Natural killer cell (primary cell): ENCODE measurements at regions not wholly inside any gene's neighbourhood (a gene's known extent, or its start where the extent isn't known, plus 50 kb on each side); places are given as distances from the start of the nearest gene placed in this dataset.

Experiments
- ATAC-seq, 3 donors: fragments of 150-1000 bp in 2 of 3; fragments of 200-7000 bp in 1 of 3; cut with Tn5 transposase; 1 replicate in 1 of 3; 2 replicates in 2 of 3; pipeline ENCODE4 v1.10.0; 2021; ENCODE audit warnings: mild to moderate bottlenecking in 2 of 3, moderate library complexity in 2 of 3
- DNase-seq, 2 donors: peaks; one replicate each; pipeline versions ENCODE4 v3.0.0 to v3.0.0-alpha.2; 2013 to 2021; ENCODE audit warnings: mixed read lengths in 1 of 2
- H3K27ac ChIP-seq: one replicate; pipeline ENCODE4 v1.5.1; 2013; ENCODE audit warnings: mild to moderate bottlenecking, low read length
- H3K27me3 ChIP-seq: one replicate; pipeline ENCODE4 v1.6.1; 2013; ENCODE audit warnings: low read length; ENCODE audit not compliant: control insufficient read depth, insufficient read depth
- H3K36me3 ChIP-seq: one replicate; pipeline ENCODE4 v1.6.1; 2013; ENCODE audit warnings: low read length; ENCODE audit not compliant: control insufficient read depth, insufficient read depth
- H3K4me1 ChIP-seq: one replicate; pipeline ENCODE4 v1.6.1; 2013; ENCODE audit warnings: low read length; ENCODE audit not compliant: control insufficient read depth, insufficient read depth
- H3K4me3 ChIP-seq: one replicate; pipeline ENCODE4 v1.5.1; 2013; ENCODE audit warnings: low read length
- H3K9me3 ChIP-seq: one replicate; pipeline ENCODE4 v1.6.1; 2013; ENCODE audit warnings: low read length; ENCODE audit not compliant: control insufficient read depth, insufficient read depth
- H3K27ac Mint-ChIP-seq, 2 donors: one replicate each; pipeline ENCODE4 v1.8.0; 2022; ENCODE audit warnings: mild to moderate bottlenecking in 2 of 2, mixed read lengths in 2 of 2, moderate library complexity in 1 of 2
- H3K27me3 Mint-ChIP-seq, 2 donors: one replicate each; pipeline ENCODE4 v1.8.0; 2022; ENCODE audit warnings: low read depth in 2 of 2, mixed read lengths in 2 of 2
- H3K36me3 Mint-ChIP-seq: one replicate; pipeline ENCODE4 v1.8.0; 2022; ENCODE audit warnings: mixed read lengths
- H3K4me1 Mint-ChIP-seq, 2 donors: one replicate each; pipeline ENCODE4 v1.8.0; 2022; ENCODE audit warnings: mixed read lengths in 2 of 2
- H3K4me3 Mint-ChIP-seq: one replicate; pipeline ENCODE4 v1.8.0; 2022; ENCODE audit warnings: mild to moderate bottlenecking, moderate library complexity, mixed read lengths
- H3K9me3 Mint-ChIP-seq, 2 donors: one replicate each; pipeline ENCODE4 v1.8.0; 2022; ENCODE audit warnings: mixed read lengths in 2 of 2
- CTCF ChIP-seq: fragments of 200-600 bp; IDR thresholded peaks from one replicate; pipeline ENCODE4 v1.8.0; 2022; ENCODE audit warnings: antibody characterized with exemption
- WGBS: methylation state at CpG from one replicate; pipeline ENCODE4 v1.1.7; 2013; ENCODE audit warnings: missing lambda C conversion rate; ENCODE audit not compliant: insufficient coverage; 5-methylcytosine and 5-hydroxymethylcytosine counted together
- intact Hi-C: fragments of 100-400 bp; cut with micrococcal nuclease; formaldehyde crosslinking; loops from one replicate; pipeline ENCODE4 v1.14.2; 2022

GRCh38 chr10:61166489-61166888 lies 222.5 kb upstream of the RHOBTB1 start:
- Histone ChIP-seq H3K27ac (no peak overlapping the region), H3K4me3 (no peak overlapping the region), H3K36me3 (no peaks in the 10 kb centered on the region), H3K9me3 (no peaks in the 10 kb centered on the region), H3K4me1 (no peaks in the 10 kb centered on the region), H3K27me3 (no peaks in the 10 kb centered on the region)
- no CpG with 5 or more reads among the region's 1 CpG for WGBS
- Mint-ChIP-seq H3K27ac (no peak overlapping the region), H3K4me1 (no peaks in the 10 kb centered on the region), H3K36me3 (no peaks in the 10 kb centered on the region), H3K27me3 (peaks cover 0 to 3% of the 10 kb centered on the region in 2 donors), H3K4me3 (no peak overlapping the region), H3K9me3 (peaks cover 0 to 2% of the 10 kb centered on the region in 2 donors)
- intact Hi-C loops, result no loop called here
- ATAC-seq, result no peak
- no peak for TF ChIP-seq CTCF
- no peak for DNase-seq

- peaks cover 2% of the 10 kb centered on the region in 2 donors for H3K9me3 Mint-ChIP-seq
- no peak overlapping the region for H3K4me3 ChIP-seq
- TF ChIP-seq CTCF, result no peak
- no peaks in the 10 kb centered on the region for H3K4me1 Mint-ChIP-seq
- H3K36me3 Mint-ChIP-seq, result no peaks in the 10 kb centered on the region
- no peak overlapping the region for H3K4me3 Mint-ChIP-seq
- intact Hi-C loops, result no loop called here
- H3K36me3 ChIP-seq, result no peaks in the 10 kb centered on the region
- H3K27me3 ChIP-seq, result no peaks in the 10 kb centered on the region
- H3K4me1 ChIP-seq, result no peaks in the 10 kb centered on the region
- no peak for ATAC-seq
- no peak for DNase-seq
- no peaks in the 10 kb centered on the region for H3K9me3 ChIP-seq
- H3K27ac ChIP-seq, result no peak overlapping the region
- H3K27me3 Mint-ChIP-seq, result peaks cover 0 to 3% of the 10 kb centered on the region in 2 donors
- no peak overlapping the region for H3K27ac Mint-ChIP-seq
Observed at GRCh38 chr10:61166065-61166464, 222.1 kb upstream of the RHOBTB1 start.

GRCh38 chr10:61164458-61165160 lies 220.6 kb upstream of the RHOBTB1 start:
- no peak for TF ChIP-seq CTCF
- no peak overlapping the region for H3K4me3 Mint-ChIP-seq
- WGBS, result 84% methylated on average over 6 of the region's 6 CpGs

GRCh38 chr10:61163403-61163802 lies 219.4 kb upstream of the RHOBTB1 start:
- Histone ChIP-seq H3K27me3 (no peaks in the 10 kb centered on the region), H3K4me3 (no peak overlapping the region), H3K27ac (no peak overlapping the region), H3K4me1 (no peaks in the 10 kb centered on the region), H3K9me3 (no peaks in the 10 kb centered on the region), H3K36me3 (no peaks in the 10 kb centered on the region)
- peaks cover 0 to 3% of the 10 kb centered on the region in 2 donors for H3K27me3 Mint-ChIP-seq
- ATAC-seq (no peak), DNase-seq (no peak)
- H3K4me3 Mint-ChIP-seq, result no peak overlapping the region
- H3K4me1 Mint-ChIP-seq, result no peaks in the 10 kb centered on the region
- no peaks in the 10 kb centered on the region for H3K36me3 Mint-ChIP-seq
- 96% methylated on average over 6 of the region's 7 CpGs for WGBS
- H3K9me3 Mint-ChIP-seq, result peaks cover 2% of the 10 kb centered on the region in 2 donors
- TF ChIP-seq CTCF, result no peak
- no peak overlapping the region for H3K27ac Mint-ChIP-seq
- intact Hi-C loops, result no loop called here

More at GRCh38 chr10:61164458-61165160, 220.6 kb upstream of the RHOBTB1 start:
- no peaks in the 10 kb centered on the region for H3K27me3 ChIP-seq
- H3K4me3 ChIP-seq, result no peak overlapping the region
- intact Hi-C loops, result no loop called here
- peaks cover 2% of the 10 kb centered on the region in 2 donors for H3K9me3 Mint-ChIP-seq
- no peaks in the 10 kb centered on the region for H3K4me1 Mint-ChIP-seq
- DNase-seq (no peak), ATAC-seq (no peak)
- H3K36me3 ChIP-seq, result no peaks in the 10 kb centered on the region
- no peaks in the 10 kb centered on the region for H3K4me1 ChIP-seq
- H3K27ac ChIP-seq, result no peak overlapping the region
- H3K27ac Mint-ChIP-seq, result no peak overlapping the region
- no peaks in the 10 kb centered on the region for H3K9me3 ChIP-seq
- H3K36me3 Mint-ChIP-seq, result no peaks in the 10 kb centered on the region
- peaks cover 0 to 3% of the 10 kb centered on the region in 2 donors for H3K27me3 Mint-ChIP-seq
